GM23338 (cell line): ENCODE measurements at regions not wholly inside any gene's neighbourhood (a gene's known extent, or its start where the extent isn't known, plus 50 kb on each side); places are given as distances from the start of the nearest gene placed in this dataset.

Experiments used
- ATAC-seq: fragments of 200-7000 bp; cut with Tn5 transposase; 3 replicates; pipeline ENCODE4 v1.9.1; 2020
- DNase-seq: peaks from one replicate; pipeline ENCODE4 v3.0.0-alpha.2; 2015; ENCODE audit warnings: low spot score
- H2AFZ ChIP-seq: fragments of 200-600 bp; sonication (generic); 2 replicates; pipeline ENCODE4 v1.8.0; 2016; ENCODE audit warnings: antibody characterized with exemption, mild to moderate bottlenecking, moderate library complexity
- H3F3A ChIP-seq: fragments of 200-600 bp; sonication (generic); replicated peaks from 2 replicates; pipeline ENCODE4 v1.8.0; 2017; ENCODE audit warnings: antibody characterized with exemption, mixed run types, low read depth
- H3K27ac ChIP-seq: fragments of 200-600 bp; sonication (generic); 2 replicates; pipeline ENCODE4 v1.6.1; 2016; ENCODE audit warnings: low read depth
- H3K27me3 ChIP-seq: fragments of 200-600 bp; sonication (generic); 2 replicates; pipeline ENCODE4 v1.8.0; 2016; ENCODE audit warnings: mild to moderate bottlenecking, mixed run types, moderate library complexity; ENCODE audit not compliant: insufficient read depth
- H3K36me3 ChIP-seq: fragments of 200-600 bp; sonication (generic); 2 replicates; pipeline ENCODE4 v1.8.0; 2016; ENCODE audit warnings: mild to moderate bottlenecking; ENCODE audit not compliant: insufficient read depth
- H3K4me1 ChIP-seq: fragments of 200-600 bp; sonication (generic); 2 replicates; pipeline ENCODE4 v1.8.0; 2016; ENCODE audit warnings: mild to moderate bottlenecking, moderate library complexity; ENCODE audit not compliant: insufficient read depth
- H3K4me2 ChIP-seq: fragments of 200-600 bp; sonication (generic); 2 replicates; pipeline ENCODE4 v1.7.1; 2017; ENCODE audit warnings: mixed run types
- H3K4me3 ChIP-seq: fragments of 200-600 bp; sonication (generic); 2 replicates; pipeline ENCODE4 v1.6.1; 2016; ENCODE audit warnings: mixed run types
- H3K79me2 ChIP-seq: fragments of 200-600 bp; sonication (generic); replicated peaks from 2 replicates; pipeline ENCODE4 v1.8.0; 2017; ENCODE audit warnings: mild to moderate bottlenecking; ENCODE audit not compliant: insufficient read depth
- H3K9me2 ChIP-seq: fragments of 200-600 bp; sonication (generic); 2 replicates; pipeline ENCODE4 v1.8.0; 2017; ENCODE audit not compliant: insufficient read depth
- H4K20me1 ChIP-seq: fragments of 200-600 bp; sonication (generic); replicated peaks from 2 replicates; pipeline ENCODE4 v1.8.0; 2017; ENCODE audit warnings: mild to moderate bottlenecking; ENCODE audit not compliant: insufficient read depth
- H3K27ac Mint-ChIP-seq: 2 replicates; pipeline ENCODE4 v1.8.0; 2020; ENCODE audit warnings: inconsistent platforms, mild to moderate bottlenecking, moderate library complexity, mixed read lengths
- H3K27me3 Mint-ChIP-seq: 3 replicates; pipeline ENCODE4 v1.8.0; 2022; ENCODE audit warnings: low read depth, mild to moderate bottlenecking, moderate library complexity, mixed read lengths, inconsistent platforms; ENCODE audit not compliant: insufficient read depth, poor library complexity
- H3K36me3 Mint-ChIP-seq: 3 replicates; pipeline ENCODE4 v1.8.0; 2021; ENCODE audit warnings: low read depth, mild to moderate bottlenecking, inconsistent platforms, moderate library complexity, mixed read lengths
- H3K4me1 Mint-ChIP-seq: 3 replicates; pipeline ENCODE4 v1.8.0; 2020; ENCODE audit warnings: mild to moderate bottlenecking, inconsistent platforms, mixed read lengths
- H3K4me3 Mint-ChIP-seq: 3 replicates; pipeline ENCODE4 v1.8.0; 2021; ENCODE audit warnings: moderate library complexity, mild to moderate bottlenecking, inconsistent platforms, mixed read lengths
- H3K9me3 Mint-ChIP-seq: 3 replicates; pipeline ENCODE4 v1.8.0; 2020; ENCODE audit warnings: moderate library complexity, mild to moderate bottlenecking, inconsistent platforms, mixed read lengths
- CREB1 ChIP-seq: fragments of 250-450 bp; sonication (Bioruptor Pico); IDR thresholded peaks from 2 replicates; pipeline ENCODE4 v1.5.0; 2020; ENCODE audit warnings: low read depth, mild to moderate bottlenecking, moderate library complexity
- EZH2 ChIP-seq: fragments of 200-600 bp; sonication (generic); IDR thresholded peaks from one replicate; pipeline ENCODE4 v1.8.0; 2017; ENCODE audit warnings: antibody characterized with exemption, mild to moderate bottlenecking, low read depth; ENCODE audit not compliant: unreplicated experiment
- EZH2phosphoT487 ChIP-seq: fragments of 200-600 bp; sonication (generic); IDR thresholded peaks from one replicate; pipeline ENCODE4 v1.8.1; 2018; ENCODE audit warnings: antibody characterized with exemption; ENCODE audit not compliant: unreplicated experiment
- JUNB ChIP-seq: IDR thresholded peaks from one replicate; pipeline ENCODE4 v1.6.1; 2016; ENCODE audit warnings: antibody characterized with exemption; ENCODE audit not compliant: unreplicated experiment
- NANOG ChIP-seq: IDR thresholded peaks from 2 replicates; pipeline ENCODE4 v1.6.1; 2016; ENCODE audit warnings: antibody characterized with exemption, borderline replicate concordance
- POLR2AphosphoS5 ChIP-seq: IDR thresholded peaks from 2 replicates; pipeline ENCODE4 v1.6.1; 2016; ENCODE audit warnings: antibody characterized with exemption, low read depth
- ZNF331 ChIP-seq: fragments of 250-450 bp; sonication (Bioruptor Pico); IDR thresholded peaks from 2 replicates; pipeline ENCODE4 v1.5.0; 2020; ENCODE audit warnings: low read depth, mild to moderate bottlenecking, moderate library complexity
- TF ChIP-seq, protein P1 (sequence below), 2 experiments: fragments of 200-600 bp in 1 of 2; sonication (generic) in 1 of 2; conservative IDR thresholded peaks; 2 replicates each; pipeline versions ENCODE4 v1.5.1 to v1.6.1; 2016 to 2017; ENCODE audit warnings: antibody characterized with exemption in 2 of 2, low read depth in 2 of 2, mild to moderate bottlenecking in 2 of 2, moderate library complexity in 1 of 2
- TF ChIP-seq, protein P2 (sequence below): fragments of 250-450 bp; sonication (Bioruptor Pico); IDR thresholded peaks from 2 replicates; pipeline ENCODE4 v1.5.0; 2020; ENCODE audit warnings: mild to moderate bottlenecking, moderate library complexity
- TF ChIP-seq, protein P3 (sequence below): IDR thresholded peaks from 2 replicates; pipeline ENCODE4 v1.6.1; 2016; ENCODE audit warnings: antibody characterized with exemption

DNA sequence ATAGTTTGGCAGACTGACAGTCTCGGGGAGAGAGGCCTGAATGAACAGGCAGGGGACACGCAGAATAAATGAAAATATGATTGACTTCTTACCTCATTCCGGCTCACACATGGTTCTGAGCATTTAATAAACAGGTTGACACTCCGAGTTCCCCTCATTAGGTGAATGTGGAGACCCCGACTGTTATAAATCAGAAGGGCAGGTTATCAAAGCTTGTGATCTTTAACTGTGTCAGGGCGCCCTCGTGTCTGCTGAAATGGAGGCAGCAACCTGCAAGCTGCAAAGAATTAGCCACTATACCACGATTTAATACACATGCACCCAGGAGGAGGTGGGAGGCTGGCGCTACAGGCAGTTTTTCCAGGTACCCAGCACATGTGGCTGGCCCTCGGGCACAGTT lies 627.5 kb downstream of the MED13L start:
- peaks cover 6% of the 10 kb centered on the region; the same call in 1 of the 2 replicates for H3K9me2 ChIP-seq
- H3K4me1 ChIP-seq = no peaks in the 10 kb centered on the region; the same call in 1 of the 2 replicates
- H3K4me1 Mint-ChIP-seq = peaks cover 8% of the 10 kb centered on the region; the same call in 2 of the 3 replicates
- H3K27me3 Mint-ChIP-seq = no peaks in the 10 kb centered on the region
- no peak overlapping the region for H3K4me3 Mint-ChIP-seq
- no peaks in the 10 kb centered on the region; the same call in 2 of the 3 replicates for H3K9me3 Mint-ChIP-seq
- no peak overlapping the region for H3K4me2 ChIP-seq
- H3K27me3 ChIP-seq = no peaks in the 10 kb centered on the region
- ATAC-seq (no peak), DNase-seq (no peak)
- H3K36me3 ChIP-seq = no peaks in the 10 kb centered on the region
- no peaks in the 10 kb centered on the region for H3K79me2 ChIP-seq
- H3K27ac Mint-ChIP-seq = no peak overlapping the region
- TF ChIP-seq CREB1 (no peak), EZH2phosphoT487 (no peak)
- TF ChIP-seq, protein P1, sequence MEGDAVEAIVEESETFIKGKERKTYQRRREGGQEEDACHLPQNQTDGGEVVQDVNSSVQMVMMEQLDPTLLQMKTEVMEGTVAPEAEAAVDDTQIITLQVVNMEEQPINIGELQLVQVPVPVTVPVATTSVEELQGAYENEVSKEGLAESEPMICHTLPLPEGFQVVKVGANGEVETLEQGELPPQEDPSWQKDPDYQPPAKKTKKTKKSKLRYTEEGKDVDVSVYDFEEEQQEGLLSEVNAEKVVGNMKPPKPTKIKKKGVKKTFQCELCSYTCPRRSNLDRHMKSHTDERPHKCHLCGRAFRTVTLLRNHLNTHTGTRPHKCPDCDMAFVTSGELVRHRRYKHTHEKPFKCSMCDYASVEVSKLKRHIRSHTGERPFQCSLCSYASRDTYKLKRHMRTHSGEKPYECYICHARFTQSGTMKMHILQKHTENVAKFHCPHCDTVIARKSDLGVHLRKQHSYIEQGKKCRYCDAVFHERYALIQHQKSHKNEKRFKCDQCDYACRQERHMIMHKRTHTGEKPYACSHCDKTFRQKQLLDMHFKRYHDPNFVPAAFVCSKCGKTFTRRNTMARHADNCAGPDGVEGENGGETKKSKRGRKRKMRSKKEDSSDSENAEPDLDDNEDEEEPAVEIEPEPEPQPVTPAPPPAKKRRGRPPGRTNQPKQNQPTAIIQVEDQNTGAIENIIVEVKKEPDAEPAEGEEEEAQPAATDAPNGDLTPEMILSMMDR (conservative IDR thresholded peaks at IDR 0.05; ENCODE audit: low read depth in 2 of 2) = no peak
- H4K20me1 ChIP-seq = no peaks in the 10 kb centered on the region
- no peaks in the 10 kb centered on the region for H3F3A ChIP-seq
- H2AFZ ChIP-seq = no peak overlapping the region
- no peak overlapping the region for H3K27ac ChIP-seq
- no peaks in the 10 kb centered on the region for H3K36me3 Mint-ChIP-seq
- H3K4me3 ChIP-seq = no peak overlapping the region

DNA sequence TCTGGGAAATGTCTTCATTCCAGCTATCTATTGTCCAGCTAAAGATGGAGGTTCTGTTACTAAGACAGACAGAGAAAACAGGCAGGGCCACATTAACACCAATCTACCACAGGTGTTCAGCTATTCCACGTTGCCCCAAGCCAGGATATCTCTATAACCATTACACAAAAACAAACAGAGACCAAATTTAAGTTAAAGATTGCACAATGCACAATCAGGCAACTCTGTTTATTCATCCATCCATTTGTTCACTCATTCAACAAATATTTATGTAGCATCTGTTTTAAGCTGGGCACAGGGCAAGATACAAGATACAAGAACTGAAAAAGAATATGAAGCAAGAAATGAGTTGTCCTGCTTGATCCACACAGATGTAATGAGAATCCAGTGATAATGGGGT lies 629.0 kb downstream of the MED13L start:
- Histone ChIP-seq H4K20me1 (no peaks in the 10 kb centered on the region), H3K36me3 (no peaks in the 10 kb centered on the region), H3K4me3 (no peak overlapping the region), H3K27ac (no peak overlapping the region), H3F3A (no peaks in the 10 kb centered on the region), H2AFZ (no peak overlapping the region), H3K79me2 (no peaks in the 10 kb centered on the region), H3K27me3 (no peaks in the 10 kb centered on the region), H3K4me1 (no peaks in the 10 kb centered on the region; the same call in 1 of the 2 replicates), H3K4me2 (no peak overlapping the region), H3K9me2 (peaks cover 6% of the 10 kb centered on the region; the same call in 1 of the 2 replicates)
- no peaks in the 10 kb centered on the region for H3K27me3 Mint-ChIP-seq
- no peak overlapping the region for H3K27ac Mint-ChIP-seq
- ATAC-seq (no peak), DNase-seq (no peak)
- H3K4me1 Mint-ChIP-seq = peaks cover 8% of the 10 kb centered on the region; the same call in 2 of the 3 replicates
- H3K9me3 Mint-ChIP-seq = no peaks in the 10 kb centered on the region; the same call in 2 of the 3 replicates
- H3K36me3 Mint-ChIP-seq = no peaks in the 10 kb centered on the region
- H3K4me3 Mint-ChIP-seq = no peak overlapping the region
- TF ChIP-seq NANOG (no peak), EZH2 (no peak), JUNB (no peak), CREB1 (no peak), POLR2AphosphoS5 (no peak), ZNF331 (CRISPR knock-in tag) (no peak)
- TF ChIP-seq, protein P2, sequence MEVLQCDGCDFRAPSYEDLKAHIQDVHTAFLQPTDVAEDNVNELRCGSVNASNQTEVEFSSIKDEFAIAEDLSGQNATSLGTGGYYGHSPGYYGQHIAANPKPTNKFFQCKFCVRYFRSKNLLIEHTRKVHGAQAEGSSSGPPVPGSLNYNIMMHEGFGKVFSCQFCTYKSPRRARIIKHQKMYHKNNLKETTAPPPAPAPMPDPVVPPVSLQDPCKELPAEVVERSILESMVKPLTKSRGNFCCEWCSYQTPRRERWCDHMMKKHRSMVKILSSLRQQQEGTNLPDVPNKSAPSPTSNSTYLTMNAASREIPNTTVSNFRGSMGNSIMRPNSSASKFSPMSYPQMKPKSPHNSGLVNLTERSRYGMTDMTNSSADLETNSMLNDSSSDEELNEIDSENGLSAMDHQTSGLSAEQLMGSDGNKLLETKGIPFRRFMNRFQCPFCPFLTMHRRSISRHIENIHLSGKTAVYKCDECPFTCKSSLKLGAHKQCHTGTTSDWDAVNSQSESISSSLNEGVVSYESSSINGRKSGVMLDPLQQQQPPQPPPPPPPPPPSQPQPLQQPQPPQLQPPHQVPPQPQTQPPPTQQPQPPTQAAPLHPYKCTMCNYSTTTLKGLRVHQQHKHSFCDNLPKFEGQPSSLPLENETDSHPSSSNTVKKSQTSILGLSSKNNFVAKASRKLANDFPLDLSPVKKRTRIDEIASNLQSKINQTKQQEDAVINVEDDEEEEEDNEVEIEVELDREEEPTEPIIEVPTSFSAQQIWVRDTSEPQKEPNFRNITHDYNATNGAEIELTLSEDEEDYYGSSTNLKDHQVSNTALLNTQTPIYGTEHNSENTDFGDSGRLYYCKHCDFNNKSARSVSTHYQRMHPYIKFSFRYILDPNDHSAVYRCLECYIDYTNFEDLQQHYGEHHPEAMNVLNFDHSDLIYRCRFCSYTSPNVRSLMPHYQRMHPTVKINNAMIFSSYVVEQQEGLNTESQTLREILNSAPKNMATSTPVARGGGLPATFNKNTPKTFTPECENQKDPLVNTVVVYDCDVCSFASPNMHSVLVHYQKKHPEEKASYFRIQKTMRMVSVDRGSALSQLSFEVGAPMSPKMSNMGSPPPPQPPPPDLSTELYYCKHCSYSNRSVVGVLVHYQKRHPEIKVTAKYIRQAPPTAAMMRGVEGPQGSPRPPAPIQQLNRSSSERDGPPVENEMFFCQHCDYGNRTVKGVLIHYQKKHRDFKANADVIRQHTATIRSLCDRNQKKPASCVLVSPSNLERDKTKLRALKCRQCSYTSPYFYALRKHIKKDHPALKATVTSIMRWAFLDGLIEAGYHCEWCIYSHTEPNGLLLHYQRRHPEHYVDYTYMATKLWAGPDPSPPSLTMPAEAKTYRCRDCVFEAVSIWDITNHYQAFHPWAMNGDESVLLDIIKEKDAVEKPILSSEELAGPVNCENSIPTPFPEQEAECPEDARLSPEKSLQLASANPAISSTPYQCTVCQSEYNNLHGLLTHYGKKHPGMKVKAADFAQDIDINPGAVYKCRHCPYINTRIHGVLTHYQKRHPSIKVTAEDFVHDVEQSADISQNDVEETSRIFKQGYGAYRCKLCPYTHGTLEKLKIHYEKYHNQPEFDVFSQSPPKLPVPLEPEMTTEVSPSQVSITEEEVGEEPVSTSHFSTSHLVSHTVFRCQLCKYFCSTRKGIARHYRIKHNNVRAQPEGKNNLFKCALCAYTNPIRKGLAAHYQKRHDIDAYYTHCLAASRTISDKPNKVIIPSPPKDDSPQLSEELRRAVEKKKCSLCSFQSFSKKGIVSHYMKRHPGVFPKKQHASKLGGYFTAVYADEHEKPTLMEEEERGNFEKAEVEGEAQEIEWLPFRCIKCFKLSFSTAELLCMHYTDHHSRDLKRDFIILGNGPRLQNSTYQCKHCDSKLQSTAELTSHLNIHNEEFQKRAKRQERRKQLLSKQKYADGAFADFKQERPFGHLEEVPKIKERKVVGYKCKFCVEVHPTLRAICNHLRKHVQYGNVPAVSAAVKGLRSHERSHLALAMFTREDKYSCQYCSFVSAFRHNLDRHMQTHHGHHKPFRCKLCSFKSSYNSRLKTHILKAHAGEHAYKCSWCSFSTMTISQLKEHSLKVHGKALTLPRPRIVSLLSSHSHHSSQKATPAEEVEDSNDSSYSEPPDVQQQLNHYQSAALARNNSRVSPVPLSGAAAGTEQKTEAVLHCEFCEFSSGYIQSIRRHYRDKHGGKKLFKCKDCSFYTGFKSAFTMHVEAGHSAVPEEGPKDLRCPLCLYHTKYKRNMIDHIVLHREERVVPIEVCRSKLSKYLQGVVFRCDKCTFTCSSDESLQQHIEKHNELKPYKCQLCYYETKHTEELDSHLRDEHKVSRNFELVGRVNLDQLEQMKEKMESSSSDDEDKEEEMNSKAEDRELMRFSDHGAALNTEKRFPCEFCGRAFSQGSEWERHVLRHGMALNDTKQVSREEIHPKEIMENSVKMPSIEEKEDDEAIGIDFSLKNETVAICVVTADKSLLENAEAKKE (CRISPR knock-in tag) = no peak
- TF ChIP-seq, protein P3, sequence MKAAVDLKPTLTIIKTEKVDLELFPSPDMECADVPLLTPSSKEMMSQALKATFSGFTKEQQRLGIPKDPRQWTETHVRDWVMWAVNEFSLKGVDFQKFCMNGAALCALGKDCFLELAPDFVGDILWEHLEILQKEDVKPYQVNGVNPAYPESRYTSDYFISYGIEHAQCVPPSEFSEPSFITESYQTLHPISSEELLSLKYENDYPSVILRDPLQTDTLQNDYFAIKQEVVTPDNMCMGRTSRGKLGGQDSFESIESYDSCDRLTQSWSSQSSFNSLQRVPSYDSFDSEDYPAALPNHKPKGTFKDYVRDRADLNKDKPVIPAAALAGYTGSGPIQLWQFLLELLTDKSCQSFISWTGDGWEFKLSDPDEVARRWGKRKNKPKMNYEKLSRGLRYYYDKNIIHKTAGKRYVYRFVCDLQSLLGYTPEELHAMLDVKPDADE = no peak
